Keratinocyte (primary cell): ENCODE measurements at regions not wholly inside any gene's neighbourhood (a gene's known extent, or its start where the extent isn't known, plus 50 kb on each side); places are given as distances from the start of the nearest gene placed in this dataset.

Source experiments
- CTCF ChIP-seq, 3 experiments: IDR thresholded peaks in 1 of 3; conservative IDR thresholded peaks in 1 of 3; optimal IDR thresholded peaks in 1 of 3; 2 replicates in 2 of 3; 3 replicates in 1 of 3; pipeline versions ENCODE3 to v1.5.1; 2011; ENCODE audit warnings: low read length in 3 of 3, mild to moderate bottlenecking in 3 of 3, moderate library complexity in 2 of 3, control low read depth in 1 of 3, inconsistent platforms in 1 of 3; ENCODE audit not compliant: insufficient read depth in 2 of 3; ENCODE audit errors: extremely low read depth in 1 of 3
- EZH2 ChIP-seq: IDR thresholded peaks from one replicate; pipeline ENCODE4 v1.6.1; 2012; ENCODE audit warnings: inconsistent platforms, mild to moderate bottlenecking, low read length, moderate library complexity

GRCh38 chr4:157444014-157444413 is 223.5 kb downstream of the GRIA2 start:
- TF ChIP-seq CTCF (optimal IDR thresholded peaks at IDR 0.05 in 1 of 3, IDR thresholded peaks at IDR 0.05 in 1 of 3, conservative IDR thresholded peaks at IDR 0.05 in 1 of 3; ENCODE audit: extremely low read depth in 1 of 3, insufficient read depth in 2 of 3, low read length in 3 of 3): no peak
- no peak for TF ChIP-seq EZH2
